GM12875 (cell line): ENCODE measurements at regions not wholly inside any gene's neighbourhood (a gene's known extent, or its start where the extent isn't known, plus 50 kb on each side); places are given as distances from the start of the nearest gene placed in this dataset.
"Not testable (repeated sequence)": the region's sequence is repeated elsewhere in the genome, so short reads cannot be mapped to it uniquely, and the experiment has no call there.

Experiments
- H3K4me3 ChIP-seq: one replicate; pipeline ENCODE4 v1.5.1; 2011; ENCODE audit warnings: low read depth, low read length, control low read depth
- TF ChIP-seq, protein P1 (sequence below): IDR thresholded peaks from 2 replicates; pipeline ENCODE4 v1.5.1; 2011; ENCODE audit warnings: low read depth, mild to moderate bottlenecking, control low read depth, inconsistent platforms, low read length, moderate library complexity, borderline replicate concordance; ENCODE audit not compliant: insufficient read depth

DNA sequence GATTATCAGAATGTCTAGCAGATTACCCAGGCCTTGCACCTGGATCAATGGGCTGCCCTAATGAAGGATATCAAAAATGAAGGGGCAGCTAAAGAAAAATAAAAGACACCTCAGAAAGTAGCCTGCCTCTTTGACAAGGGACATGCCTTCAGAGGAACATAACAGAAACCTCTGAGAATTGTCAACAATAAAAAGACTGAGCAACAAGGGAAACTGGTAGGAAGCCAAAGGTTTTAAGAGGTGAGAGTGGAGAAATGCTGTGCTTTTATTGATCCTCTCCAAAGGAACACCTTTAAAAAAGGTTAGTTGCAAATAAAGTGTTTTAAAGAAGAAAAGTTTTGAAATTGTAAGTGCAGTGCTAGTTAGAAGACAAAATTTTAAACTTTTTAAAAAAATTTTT lies 187.8 kb upstream of the TTC14 start:
- no peak overlapping the region for H3K4me3 ChIP-seq
- TF ChIP-seq, protein P1, sequence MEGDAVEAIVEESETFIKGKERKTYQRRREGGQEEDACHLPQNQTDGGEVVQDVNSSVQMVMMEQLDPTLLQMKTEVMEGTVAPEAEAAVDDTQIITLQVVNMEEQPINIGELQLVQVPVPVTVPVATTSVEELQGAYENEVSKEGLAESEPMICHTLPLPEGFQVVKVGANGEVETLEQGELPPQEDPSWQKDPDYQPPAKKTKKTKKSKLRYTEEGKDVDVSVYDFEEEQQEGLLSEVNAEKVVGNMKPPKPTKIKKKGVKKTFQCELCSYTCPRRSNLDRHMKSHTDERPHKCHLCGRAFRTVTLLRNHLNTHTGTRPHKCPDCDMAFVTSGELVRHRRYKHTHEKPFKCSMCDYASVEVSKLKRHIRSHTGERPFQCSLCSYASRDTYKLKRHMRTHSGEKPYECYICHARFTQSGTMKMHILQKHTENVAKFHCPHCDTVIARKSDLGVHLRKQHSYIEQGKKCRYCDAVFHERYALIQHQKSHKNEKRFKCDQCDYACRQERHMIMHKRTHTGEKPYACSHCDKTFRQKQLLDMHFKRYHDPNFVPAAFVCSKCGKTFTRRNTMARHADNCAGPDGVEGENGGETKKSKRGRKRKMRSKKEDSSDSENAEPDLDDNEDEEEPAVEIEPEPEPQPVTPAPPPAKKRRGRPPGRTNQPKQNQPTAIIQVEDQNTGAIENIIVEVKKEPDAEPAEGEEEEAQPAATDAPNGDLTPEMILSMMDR, result no peak

DNA sequence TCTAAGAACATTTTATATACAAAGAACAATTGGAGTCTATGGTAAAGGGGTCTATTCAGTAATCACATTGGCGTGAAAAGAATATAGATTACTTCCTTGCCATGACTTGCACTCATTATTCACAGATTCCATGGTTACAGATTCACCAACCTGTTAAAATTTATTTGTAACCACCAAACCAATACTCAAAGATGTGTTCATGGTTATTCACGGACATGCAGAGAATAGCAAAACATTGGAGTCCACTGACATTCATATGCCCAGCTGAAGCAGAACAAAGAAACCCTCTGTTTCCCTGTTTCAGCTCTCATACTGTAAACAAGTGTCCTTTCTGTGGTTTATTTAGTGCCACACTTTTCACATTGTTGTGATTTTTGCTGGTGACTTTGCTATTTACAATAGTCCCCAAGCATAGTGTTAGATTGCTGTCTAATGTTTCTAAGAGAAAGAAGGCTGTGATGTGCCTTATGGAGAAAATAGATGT lies 185.8 kb upstream of the TTC14 start:
- TF ChIP-seq, protein P1, result no peak
- no peak overlapping the region for H3K4me3 ChIP-seq

DNA sequence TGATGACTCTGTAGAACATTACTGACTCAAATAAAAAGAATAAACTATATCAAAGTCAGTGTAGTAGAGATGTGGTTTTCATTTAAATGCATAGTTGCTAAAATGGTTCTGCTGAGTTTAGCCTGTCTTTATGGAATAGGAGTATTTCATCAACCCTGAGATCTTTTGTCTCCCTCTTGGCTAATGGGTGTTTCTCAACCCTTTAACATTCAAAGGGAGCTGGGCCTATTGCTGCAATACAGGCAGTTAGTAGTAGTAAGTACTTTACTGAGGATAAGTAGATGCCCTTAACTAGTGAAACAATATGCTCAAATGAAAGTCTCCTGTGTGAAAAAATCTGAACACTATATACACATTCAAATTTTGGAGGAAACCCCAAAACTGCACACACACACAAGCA lies 184.7 kb upstream of the TTC14 start:
- TF ChIP-seq, protein P1, result no peak
- no peak overlapping the region for H3K4me3 ChIP-seq

DNA sequence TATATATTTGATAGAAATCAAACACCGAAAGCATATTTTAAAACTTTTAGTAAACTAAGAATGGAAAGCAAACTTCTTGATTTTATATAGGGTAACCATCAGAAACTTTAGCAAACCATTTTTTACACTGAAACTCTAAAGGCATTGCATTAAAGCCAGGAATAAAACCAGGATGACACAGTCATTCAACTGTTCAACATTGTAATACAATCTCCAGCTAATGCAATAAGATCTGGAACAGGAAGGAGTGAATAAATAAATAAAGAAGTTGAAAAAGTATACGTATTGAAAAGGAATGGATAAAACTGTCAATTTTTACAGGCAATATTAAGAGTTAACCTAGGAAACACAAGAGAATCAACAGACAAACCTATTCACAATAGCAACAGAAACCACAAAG lies 181.9 kb upstream of the TTC14 start:
- H3K4me3 ChIP-seq, result no peak overlapping the region
- TF ChIP-seq, protein P1, result no peak

DNA sequence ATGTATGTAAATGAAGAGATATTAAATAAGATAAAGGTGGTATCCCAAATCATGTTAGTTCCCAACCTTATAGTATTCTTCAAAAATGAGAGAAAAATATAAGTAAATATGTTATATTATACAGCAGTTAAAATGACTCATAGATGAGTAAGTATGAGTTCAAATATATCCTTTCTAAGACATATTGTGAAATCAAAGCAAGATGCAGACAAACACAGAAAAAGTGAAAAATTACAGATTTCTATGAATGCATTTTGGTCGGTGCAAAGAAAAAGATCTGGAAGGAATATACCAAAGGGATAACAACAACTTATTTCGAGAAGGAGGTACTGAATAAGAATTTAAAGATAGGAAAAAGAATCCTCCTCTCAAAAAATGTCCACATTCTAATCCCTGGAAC lies 181.2 kb upstream of the TTC14 start:
- no peak overlapping the region for H3K4me3 ChIP-seq
- TF ChIP-seq, protein P1, result no peak

DNA sequence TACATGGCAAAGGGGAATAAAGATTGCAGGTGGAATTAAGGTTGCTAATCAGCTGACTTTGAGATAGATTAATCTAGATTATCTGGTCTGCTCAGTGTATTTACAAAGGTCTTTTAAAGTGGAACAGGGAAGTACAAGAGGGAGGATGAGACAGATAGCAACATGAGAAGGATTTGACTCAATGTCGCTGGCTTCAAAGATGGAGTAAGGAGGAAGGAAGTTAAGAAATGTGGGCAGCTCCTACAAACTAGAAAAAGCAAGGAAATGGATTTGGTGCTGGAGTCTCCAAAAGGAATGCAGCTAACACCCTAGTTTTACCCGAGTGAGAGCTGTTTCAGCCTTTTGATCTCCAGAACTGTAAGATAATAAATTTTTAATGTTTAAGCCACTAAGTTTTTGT lies 180.7 kb upstream of the TTC14 start:
- H3K4me3 ChIP-seq, result no peak overlapping the region
- TF ChIP-seq, protein P1, result no peak

DNA sequence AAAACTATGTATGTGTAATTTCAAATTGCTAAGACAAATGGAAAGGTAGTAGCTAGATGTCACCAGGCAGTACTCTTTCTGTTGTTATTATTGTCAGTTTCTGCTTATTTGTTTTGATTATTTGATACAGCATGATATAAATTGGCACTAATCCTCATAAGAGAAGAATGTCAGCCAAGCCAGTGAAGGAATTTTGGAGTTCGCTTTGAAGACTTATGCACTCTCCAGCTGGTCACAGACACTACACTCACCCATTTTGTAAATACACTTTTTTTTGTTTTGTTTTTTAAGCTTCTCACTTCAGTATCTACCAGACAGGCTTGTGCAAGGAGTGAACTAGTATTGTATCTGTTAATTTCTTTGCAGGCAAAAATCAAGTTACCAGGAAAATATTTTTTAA lies 180.2 kb upstream of the TTC14 start:
- TF ChIP-seq, protein P1, result no peak
- no peak overlapping the region for H3K4me3 ChIP-seq

DNA sequence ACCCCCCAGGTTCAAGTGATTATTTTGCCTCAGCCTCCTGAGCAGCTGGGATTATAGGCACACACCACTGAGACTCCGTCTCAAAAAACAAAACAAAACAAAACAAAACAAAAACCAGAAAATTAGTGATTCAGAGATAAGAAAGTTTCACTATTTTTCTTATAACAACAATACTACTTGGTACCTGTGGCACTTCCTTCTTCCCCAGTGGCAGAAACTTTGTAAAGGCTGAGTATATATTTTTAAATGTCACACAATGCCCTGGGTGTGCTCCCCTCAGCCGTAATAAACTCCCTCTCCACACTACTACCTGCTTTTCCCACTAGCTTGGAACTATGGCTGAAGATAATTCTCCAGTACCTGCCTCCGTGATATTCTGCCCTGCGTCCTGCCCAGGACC lies 177.7 kb upstream of the TTC14 start:
- not testable (repeated sequence) for H3K4me3 ChIP-seq
